BJ (cell line): ENCODE measurements at regions not wholly inside any gene's neighbourhood (a gene's known extent, or its start where the extent isn't known, plus 50 kb on each side); places are given as distances from the start of the nearest gene placed in this dataset.

Experiments
- CTCF ChIA-PET: fragments of 350-600 bp; formaldehyde crosslinking; extraction: SDS; loops from one replicate; lab custom pipeline; 2021; ENCODE audit warnings: antibody characterized with exemption, inconsistent platforms; lab: Yijun Ruan, JAX
- POLR2A ChIA-PET: fragments of 300-600 bp; sonication (Branson Sonifier 250); formaldehyde crosslinking; extraction: SDS; loops from one replicate; lab custom pipeline; 2021; ENCODE audit warnings: antibody characterized with exemption; lab: Charles Lee
- DNase-seq: peaks from one replicate; pipeline ENCODE4 v3.0.0-alpha.2; 2011; ENCODE audit warnings: low read depth
- H3K27me3 ChIP-seq: 2 replicates; pipeline ENCODE4 v1.6.0; 2011; ENCODE audit warnings: low read length; ENCODE audit not compliant: control insufficient read depth, insufficient read depth
- H3K36me3 ChIP-seq: 2 replicates; pipeline ENCODE4 v1.5.1; 2011; ENCODE audit warnings: low read length; ENCODE audit not compliant: control insufficient read depth, insufficient read depth
- H3K4me3 ChIP-seq: 2 replicates; pipeline ENCODE4 v1.5.1; 2011; ENCODE audit warnings: low read depth, mild to moderate bottlenecking, control low read depth, low read length
- TF ChIP-seq, protein P1 (sequence below): IDR thresholded peaks from 2 replicates; pipeline ENCODE4 v1.5.1; 2011; ENCODE audit warnings: low read depth, mild to moderate bottlenecking, control low read depth, inconsistent platforms, low read length, moderate library complexity; ENCODE audit not compliant: insufficient read depth

GRCh38 chr13:60787083-60787482, 390.1 kb downstream of the TDRD3 start:
- DNase-seq = no peak
- Histone ChIP-seq H3K4me3 (no peak overlapping the region), H3K27me3 (no peaks in the 10 kb centered on the region), H3K36me3 (no peaks in the 10 kb centered on the region)
- CTCF ChIA-PET = no interaction called here
- TF ChIP-seq, protein P1, sequence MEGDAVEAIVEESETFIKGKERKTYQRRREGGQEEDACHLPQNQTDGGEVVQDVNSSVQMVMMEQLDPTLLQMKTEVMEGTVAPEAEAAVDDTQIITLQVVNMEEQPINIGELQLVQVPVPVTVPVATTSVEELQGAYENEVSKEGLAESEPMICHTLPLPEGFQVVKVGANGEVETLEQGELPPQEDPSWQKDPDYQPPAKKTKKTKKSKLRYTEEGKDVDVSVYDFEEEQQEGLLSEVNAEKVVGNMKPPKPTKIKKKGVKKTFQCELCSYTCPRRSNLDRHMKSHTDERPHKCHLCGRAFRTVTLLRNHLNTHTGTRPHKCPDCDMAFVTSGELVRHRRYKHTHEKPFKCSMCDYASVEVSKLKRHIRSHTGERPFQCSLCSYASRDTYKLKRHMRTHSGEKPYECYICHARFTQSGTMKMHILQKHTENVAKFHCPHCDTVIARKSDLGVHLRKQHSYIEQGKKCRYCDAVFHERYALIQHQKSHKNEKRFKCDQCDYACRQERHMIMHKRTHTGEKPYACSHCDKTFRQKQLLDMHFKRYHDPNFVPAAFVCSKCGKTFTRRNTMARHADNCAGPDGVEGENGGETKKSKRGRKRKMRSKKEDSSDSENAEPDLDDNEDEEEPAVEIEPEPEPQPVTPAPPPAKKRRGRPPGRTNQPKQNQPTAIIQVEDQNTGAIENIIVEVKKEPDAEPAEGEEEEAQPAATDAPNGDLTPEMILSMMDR = no peak
- POLR2A ChIA-PET = no interaction called here

GRCh38 chr13:60772726-60773125, 375.7 kb downstream of the TDRD3 start:
- DNase-seq = no peak
- Histone ChIP-seq H3K27me3 (no peaks in the 10 kb centered on the region), H3K36me3 (no peaks in the 10 kb centered on the region), H3K4me3 (no peak overlapping the region)
- ChIA-PET POLR2A (no interaction called here), CTCF (no interaction called here)
- TF ChIP-seq, protein P1 = no peak

DNA sequence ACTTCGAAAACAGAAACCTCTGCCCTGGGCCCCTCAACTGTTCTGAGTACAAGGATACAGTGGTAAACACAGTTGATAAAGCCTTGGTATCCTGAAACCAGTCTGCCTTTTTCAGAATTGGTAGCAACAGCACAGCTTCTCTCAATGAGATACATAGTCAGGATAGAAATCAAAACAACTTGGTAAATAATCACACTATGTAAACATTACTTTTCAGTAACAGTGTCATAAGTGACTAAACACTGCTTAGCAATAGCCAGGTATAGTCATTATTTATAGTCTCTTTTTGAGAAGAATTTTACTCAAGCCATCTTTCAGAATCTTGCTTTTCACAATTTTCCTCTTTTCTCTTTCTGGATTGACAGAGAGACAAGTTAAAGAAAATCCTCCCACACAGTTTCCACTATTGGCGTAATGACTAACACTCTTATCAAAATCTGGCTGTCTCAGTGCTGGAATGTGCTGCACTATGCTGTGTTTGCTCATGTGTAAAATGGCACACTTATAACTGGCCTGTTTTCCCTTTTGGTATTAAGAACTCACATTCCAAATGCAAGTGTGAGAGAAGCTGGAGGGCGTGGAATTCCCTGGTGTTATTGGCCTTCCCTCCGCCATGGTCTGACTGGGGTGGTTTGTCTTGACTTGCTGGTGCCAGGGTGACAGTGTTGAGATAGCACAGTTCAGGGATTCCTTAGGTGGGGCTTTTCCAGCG, 368.8 kb downstream of the TDRD3 start:
- no peak for DNase-seq
- Histone ChIP-seq H3K36me3 (no peaks in the 10 kb centered on the region), H3K27me3 (no peaks in the 10 kb centered on the region), H3K4me3 (no peak overlapping the region)
- POLR2A ChIA-PET = no interaction called here
- CTCF ChIA-PET = no interaction called here
- TF ChIP-seq, protein P1 = no peak

DNA sequence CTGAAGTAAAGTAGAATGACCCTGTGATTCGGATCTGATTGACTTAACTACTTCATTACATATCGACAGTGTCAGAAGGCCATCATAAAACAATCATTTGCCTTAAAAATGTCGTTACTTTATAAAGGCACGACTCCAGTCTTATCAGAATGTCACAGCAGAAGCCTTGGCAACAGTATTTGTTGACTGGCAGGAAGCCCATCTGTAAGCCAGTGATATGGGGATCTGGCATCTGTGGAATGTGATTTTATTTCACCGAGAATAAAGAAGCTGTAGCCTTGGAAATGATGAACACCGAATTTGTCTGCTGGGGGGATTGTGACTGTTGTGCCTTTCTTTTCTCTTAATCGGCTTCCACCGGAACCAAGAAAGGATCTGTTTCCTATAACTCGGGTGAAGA, 362.5 kb downstream of the TDRD3 start:
- CTCF ChIA-PET = no interaction called here
- TF ChIP-seq, protein P1 = no peak
- POLR2A ChIA-PET = no interaction called here
- Histone ChIP-seq H3K4me3 (no peak overlapping the region), H3K27me3 (no peaks in the 10 kb centered on the region), H3K36me3 (no peaks in the 10 kb centered on the region)
- no peak for DNase-seq

DNA sequence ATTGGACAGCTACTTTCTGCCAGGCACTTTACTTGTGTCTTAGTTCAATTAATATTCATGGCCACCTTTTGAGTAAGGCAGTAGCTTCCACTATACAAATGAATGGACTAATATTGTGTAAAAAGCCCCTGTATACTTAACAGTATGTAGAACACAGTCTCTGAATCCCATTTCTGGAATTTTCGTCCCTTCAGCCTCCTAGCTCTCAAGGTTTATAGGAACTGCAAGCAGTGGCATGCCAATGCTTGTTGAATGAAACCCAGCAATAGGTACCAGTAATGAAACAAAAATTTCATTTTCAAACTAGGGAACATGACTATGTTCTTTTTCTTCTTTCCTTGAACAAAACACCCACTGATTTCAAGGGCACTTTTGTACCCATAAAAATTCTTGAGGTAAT, 361.6 kb downstream of the TDRD3 start:
- Histone ChIP-seq H3K36me3 (no peaks in the 10 kb centered on the region), H3K4me3 (no peak overlapping the region), H3K27me3 (no peaks in the 10 kb centered on the region)
- TF ChIP-seq, protein P1 = no peak
- no peak for DNase-seq
- ChIA-PET CTCF (no interaction called here), POLR2A (no interaction called here)
